ENCODE measurements at regions not wholly inside any gene's neighbourhood (a gene's known extent, or its start where the extent isn't known, plus 50 kb on each side); places are given as distances from the start of the nearest gene placed in this dataset.
"Not testable (repeated sequence)": the region's sequence is repeated elsewhere in the genome, so short reads cannot be mapped to it uniquely, and the experiment has no call there.

DNA sequence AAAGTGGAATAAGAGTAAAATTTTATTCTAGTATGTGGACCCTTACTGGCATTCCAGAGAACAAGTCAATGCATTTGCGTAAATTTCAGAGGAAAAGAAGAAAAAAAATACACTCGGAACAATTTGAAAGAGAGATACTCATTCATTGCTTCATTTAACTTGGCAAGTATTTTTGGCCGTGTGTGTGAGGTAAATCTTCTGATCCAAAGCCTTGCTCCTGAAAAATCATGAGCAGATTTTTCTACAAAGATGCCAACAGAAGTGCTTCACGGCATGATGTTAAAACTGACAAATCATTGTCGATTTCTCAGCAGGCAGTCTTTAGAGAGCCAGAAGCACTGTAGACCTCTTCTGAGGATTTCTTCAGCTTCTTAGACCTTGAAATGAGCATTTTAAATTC is 194.0 kb downstream of the COX18 start:
- ATAC-seq (peak; percentile 27 to 62), DNase-seq (no peak)
- Histone ChIP-seq H3K9me3 (no peaks in the 10 kb centered on the region), H3K4me3 (no peak overlapping the region), H3K36me3 (no peaks in the 10 kb centered on the region), H3K27me3 (no peaks in the 10 kb centered on the region), H3K4me1 (no peaks in the 10 kb centered on the region), H3K27ac (no peak overlapping the region)
- intact Hi-C loops (cut with DNase I; ENCODE audit: low total_unique reads) = no loop called here
- in situ Hi-C loops (cut with MboI; ENCODE audit: low sequenced_read_pairs in 4 of 4) = no loop called here
- TF ChIP-seq CTCF (IDR thresholded peaks at IDR 0.05 in 4 of 5, conservative IDR thresholded peaks at IDR 0.05 in 1 of 5) (no peak), POLR2A (IDR thresholded peaks at IDR 0.05) (no peak)

GRCh38 chr4:72875138-72875537 is 194.4 kb downstream of the COX18 start:
- in situ Hi-C loops (cut with MboI; ENCODE audit: low sequenced_read_pairs in 4 of 4) = no loop called here

GRCh38 chr4:72864898-72865297 is 204.6 kb downstream of the COX18 start:
- intact Hi-C loops (cut with DNase I; ENCODE audit: low total_unique reads) = no loop called here
- no peak for DNase-seq
- H3K27ac ChIP-seq = no peak overlapping the region

More at GRCh38 chr4:72875138-72875537, 194.4 kb downstream of the COX18 start:
- Histone ChIP-seq H3K4me1 (no peaks in the 10 kb centered on the region), H3K4me3 (no peak overlapping the region), H3K27ac (no peak overlapping the region), H3K9me3 (no peaks in the 10 kb centered on the region), H3K36me3 (no peaks in the 10 kb centered on the region), H3K27me3 (no peaks in the 10 kb centered on the region)
- peak; percentile 49 to 56 for ATAC-seq
- intact Hi-C loops (cut with DNase I; ENCODE audit: low total_unique reads) = no loop called here
- TF ChIP-seq CTCF (IDR thresholded peaks at IDR 0.05 in 4 of 5, conservative IDR thresholded peaks at IDR 0.05 in 1 of 5) (no peak), POLR2A (IDR thresholded peaks at IDR 0.05) (no peak)
- no peak for DNase-seq

DNA sequence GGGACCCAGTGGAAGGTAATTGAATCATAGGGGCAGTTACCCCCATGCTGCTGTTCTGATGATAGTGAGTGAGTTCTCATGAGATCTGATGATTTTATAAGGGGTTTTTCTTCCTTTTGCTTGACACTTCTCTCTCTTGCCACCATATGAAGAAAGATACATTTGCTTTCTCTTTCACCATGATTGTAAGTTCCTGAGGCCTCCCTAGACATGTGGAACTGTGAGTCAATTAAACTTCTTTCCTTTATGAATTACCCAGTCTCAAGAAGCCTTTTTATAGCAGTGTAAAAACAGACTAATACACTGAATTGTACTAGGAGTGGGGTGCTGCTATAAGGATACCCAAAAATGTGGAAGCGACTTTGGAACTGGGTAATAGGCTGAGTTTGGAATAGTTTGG is 205.2 kb downstream of the COX18 start:
- H3K27me3 ChIP-seq; H3K9me3 ChIP-seq; DNase-seq; H3K27ac ChIP-seq; intact Hi-C loops (cut with DNase I; ENCODE audit: low total_unique reads); H3K4me3 ChIP-seq; ATAC-seq; H3K36me3 ChIP-seq; in situ Hi-C loops (cut with MboI; ENCODE audit: low sequenced_read_pairs in 4 of 4); H3K4me1 ChIP-seq: not testable (repeated sequence)

More at GRCh38 chr4:72864898-72865297, 204.6 kb downstream of the COX18 start:
- TF ChIP-seq POLR2A (IDR thresholded peaks at IDR 0.05) (no peak), CTCF (IDR thresholded peaks at IDR 0.05 in 4 of 5, conservative IDR thresholded peaks at IDR 0.05 in 1 of 5) (no peak)
- in situ Hi-C loops (cut with MboI; ENCODE audit: low sequenced_read_pairs in 4 of 4) = no loop called here
- Histone ChIP-seq H3K4me1 (no peaks in the 10 kb centered on the region), H3K36me3 (no peaks in the 10 kb centered on the region), H3K4me3 (no peak overlapping the region), H3K9me3 (no peaks in the 10 kb centered on the region), H3K27me3 (no peaks in the 10 kb centered on the region)
- no peak for ATAC-seq

DNA sequence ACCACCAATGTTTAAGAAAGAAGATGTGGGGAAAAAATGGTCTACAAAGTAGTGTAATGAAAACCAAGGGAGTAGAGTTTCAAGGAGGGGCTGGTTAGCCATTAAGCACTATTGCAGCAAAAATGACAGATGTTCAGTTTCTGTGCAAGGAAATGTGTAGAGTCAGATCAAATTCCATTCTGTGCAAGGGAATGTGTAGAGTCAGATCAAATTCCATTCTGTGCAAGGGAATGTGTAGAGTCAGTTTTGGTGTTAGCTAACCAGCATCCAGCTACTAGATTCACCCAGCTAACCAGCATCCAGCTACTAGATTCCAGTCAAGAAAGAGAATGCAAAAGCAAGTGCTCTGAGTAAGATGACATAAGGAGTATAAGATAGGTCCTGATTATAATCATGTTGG is 208.8 kb downstream of the COX18 start:
- Histone ChIP-seq H3K4me1 (no peaks in the 10 kb centered on the region), H3K36me3 (no peaks in the 10 kb centered on the region), H3K27me3 (no peaks in the 10 kb centered on the region), H3K27ac (no peak overlapping the region), H3K9me3 (no peaks in the 10 kb centered on the region), H3K4me3 (no peak overlapping the region)
- TF ChIP-seq POLR2A (IDR thresholded peaks at IDR 0.05) (no peak), CTCF (IDR thresholded peaks at IDR 0.05 in 4 of 5, conservative IDR thresholded peaks at IDR 0.05 in 1 of 5) (no peak)
- intact Hi-C loops (cut with DNase I; ENCODE audit: low total_unique reads) (no loop called here), in situ Hi-C loops (cut with MboI; ENCODE audit: low sequenced_read_pairs in 4 of 4) (no loop called here)
- DNase-seq = no peak
- ATAC-seq = no peak

Data from gastrocnemius medialis (tissue), 4 donors.